Stimulated activated CD4-positive, alpha-beta T cell treated with anti-CD3 and anti-CD28 coated beads, Interleukin-1b, Interleukin-23, amount 100 ng/mL, for 1 hour (primary cell): ENCODE measurements at regions not wholly inside any gene's neighbourhood (a gene's known extent, or its start where the extent isn't known, plus 50 kb on each side); places are given as distances from the start of the nearest gene placed in this dataset.

Experiments
- DNase-seq, 2 donors: peaks; one replicate each; pipeline ENCODE4 v3.0.0-alpha.2; 2020; ENCODE audit warnings: low read depth in 2 of 2

DNA sequence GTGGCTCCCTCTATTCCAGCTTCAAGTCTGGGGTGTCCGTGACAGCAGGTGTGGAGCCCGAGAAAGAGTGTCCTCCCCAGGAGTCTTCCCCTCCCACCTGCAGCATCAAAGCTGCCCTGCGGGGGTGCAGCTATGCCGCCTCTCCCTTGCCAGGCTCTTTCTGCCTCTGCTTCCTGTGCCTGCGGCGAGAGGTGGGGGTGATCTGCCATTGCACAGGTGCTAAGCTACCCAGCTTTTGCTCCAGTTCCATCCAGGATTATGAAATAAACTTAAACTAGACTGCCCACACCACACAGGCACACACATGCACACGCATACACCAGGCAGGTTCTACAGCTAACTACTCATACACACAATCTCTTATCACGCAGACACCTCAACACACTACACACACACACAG, 104.7 kb upstream of the CLDN10 start:
- DNase-seq, result no peak

DNA sequence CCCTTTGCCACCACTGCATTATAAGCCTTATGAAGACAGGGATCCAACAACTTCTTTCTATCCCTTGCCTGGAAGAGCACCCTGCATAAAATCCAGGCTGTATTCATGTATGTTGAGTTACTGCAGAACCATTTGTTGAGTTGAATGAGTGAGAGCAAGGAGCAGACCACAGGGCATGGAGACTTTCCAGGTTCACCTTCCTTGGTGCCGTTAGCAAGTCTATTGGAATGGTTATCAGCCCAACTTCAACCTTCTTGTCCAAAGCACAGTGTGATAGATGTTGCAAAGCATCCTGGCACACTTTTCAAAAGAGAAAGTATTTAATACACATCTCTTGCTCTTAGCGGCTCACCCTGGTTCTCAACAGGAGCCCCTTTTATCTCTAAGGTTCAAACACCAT, 100.9 kb upstream of the CLDN10 start:
- DNase-seq, result no peak

DNA sequence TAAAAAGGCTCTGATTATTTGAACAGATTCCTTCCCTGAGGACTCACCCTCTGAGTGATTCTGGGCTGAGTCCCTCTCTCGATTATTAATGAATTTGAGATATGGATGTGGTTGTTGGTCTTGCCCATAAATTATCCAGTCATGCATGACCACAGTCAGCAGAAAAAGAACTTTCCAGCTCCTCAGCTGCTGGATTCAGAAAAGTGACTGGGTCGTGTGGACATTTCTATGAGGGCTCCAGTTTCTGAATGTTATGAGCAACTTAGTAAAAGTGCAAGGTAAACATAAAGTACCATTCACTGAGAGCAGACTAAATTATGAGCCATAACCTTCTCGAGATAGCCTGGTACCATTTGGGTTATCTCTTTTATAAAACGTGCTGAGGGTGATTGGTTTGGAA, 100.1 kb upstream of the CLDN10 start:
- no peak for DNase-seq

DNA sequence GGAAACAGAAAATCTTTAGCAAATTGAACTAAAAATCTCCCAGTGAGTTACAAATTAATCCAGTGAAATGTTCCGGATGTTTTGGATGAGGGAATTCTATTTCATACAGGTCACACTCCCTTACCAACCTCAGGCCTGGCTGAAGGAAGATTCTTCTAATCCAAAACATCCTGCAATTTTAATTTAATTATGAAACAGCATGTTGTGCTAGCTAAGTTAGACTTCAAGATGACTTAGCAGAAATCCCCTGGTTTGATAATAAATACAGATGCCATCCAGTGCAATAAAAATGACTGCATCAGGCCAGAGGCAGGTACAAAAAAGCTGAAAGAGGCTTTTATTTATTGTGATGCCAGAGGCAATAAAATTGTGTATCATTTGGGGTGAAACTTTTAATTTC, 96.7 kb upstream of the CLDN10 start:
- no peak for DNase-seq

DNA sequence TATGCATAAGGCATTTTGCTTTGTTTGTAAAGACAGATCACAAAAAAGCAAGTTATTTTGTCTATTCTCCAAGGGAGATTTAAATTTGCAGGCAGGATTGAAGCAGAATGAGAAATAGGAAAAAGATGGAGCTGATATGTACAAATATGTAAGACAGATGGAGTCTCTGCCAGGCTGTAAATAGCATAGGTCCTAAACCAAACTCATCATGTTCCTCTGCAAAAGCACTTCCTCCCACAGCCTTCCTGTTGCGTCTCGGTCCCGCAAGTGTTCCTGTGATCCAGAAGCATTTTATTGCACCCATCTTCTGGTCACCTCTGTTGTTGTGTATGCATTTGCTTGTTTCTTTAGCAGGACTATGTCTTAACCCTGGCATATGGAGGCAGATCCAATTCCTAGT, 95.7 kb upstream of the CLDN10 start:
- no peak for DNase-seq

DNA sequence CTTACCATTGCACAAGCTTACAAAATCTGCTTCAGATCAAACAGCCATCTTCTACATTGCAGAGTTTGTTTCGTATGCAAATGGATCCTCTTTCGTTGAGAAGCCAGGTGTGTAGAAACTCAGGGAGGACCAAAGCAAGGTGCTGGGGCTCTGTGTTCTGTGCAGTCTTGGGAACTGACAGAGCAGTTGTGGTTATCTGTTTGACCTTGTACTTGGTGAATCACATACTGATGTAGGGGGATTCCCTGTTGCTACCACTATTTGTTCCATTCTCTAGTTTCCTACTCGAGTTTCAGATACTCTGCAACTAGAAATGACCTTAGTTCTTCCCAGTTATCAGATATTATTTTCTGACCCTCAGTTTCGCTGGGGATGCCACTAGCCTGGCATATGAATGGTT, 95.2 kb upstream of the CLDN10 start:
- no peak for DNase-seq

DNA sequence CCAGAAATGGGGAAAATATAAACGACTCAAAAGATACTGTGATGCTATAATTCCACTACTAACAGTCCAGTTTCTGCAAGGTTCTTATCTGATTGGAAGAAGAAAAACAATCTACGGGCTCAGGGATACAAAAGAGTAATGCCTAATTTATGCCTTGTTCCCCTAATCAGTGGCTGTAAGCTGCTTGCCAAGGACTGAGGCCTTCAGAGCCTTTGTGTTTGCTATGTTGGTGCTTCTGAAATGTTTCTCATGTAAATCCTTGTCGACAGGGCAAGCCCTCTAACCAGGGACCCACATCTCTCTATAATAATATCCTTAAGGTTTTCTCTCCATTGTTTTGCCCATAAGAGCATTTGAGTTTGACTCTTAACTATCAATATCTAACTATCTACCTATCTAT, 89.7 kb upstream of the CLDN10 start:
- DNase-seq, result no peak

DNA sequence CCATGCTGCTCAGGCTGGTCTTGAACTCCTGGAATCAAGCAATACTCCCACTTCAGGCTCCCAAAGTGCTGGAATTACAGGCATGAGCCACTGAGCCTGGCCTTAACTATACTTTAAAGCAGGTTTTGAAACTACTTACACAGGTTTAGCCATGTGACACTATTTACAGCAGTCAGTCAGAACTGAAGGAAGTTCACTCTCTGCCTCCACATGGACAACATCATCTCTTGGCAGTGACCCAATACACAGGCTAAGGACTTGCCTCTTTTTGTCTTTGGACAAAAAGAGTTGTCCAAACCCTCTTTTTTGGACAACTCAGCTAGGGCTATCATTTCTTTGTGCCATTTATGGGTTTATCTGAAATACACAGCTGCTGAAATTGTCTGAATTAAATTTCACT, 89.0 kb upstream of the CLDN10 start:
- no peak for DNase-seq

DNA sequence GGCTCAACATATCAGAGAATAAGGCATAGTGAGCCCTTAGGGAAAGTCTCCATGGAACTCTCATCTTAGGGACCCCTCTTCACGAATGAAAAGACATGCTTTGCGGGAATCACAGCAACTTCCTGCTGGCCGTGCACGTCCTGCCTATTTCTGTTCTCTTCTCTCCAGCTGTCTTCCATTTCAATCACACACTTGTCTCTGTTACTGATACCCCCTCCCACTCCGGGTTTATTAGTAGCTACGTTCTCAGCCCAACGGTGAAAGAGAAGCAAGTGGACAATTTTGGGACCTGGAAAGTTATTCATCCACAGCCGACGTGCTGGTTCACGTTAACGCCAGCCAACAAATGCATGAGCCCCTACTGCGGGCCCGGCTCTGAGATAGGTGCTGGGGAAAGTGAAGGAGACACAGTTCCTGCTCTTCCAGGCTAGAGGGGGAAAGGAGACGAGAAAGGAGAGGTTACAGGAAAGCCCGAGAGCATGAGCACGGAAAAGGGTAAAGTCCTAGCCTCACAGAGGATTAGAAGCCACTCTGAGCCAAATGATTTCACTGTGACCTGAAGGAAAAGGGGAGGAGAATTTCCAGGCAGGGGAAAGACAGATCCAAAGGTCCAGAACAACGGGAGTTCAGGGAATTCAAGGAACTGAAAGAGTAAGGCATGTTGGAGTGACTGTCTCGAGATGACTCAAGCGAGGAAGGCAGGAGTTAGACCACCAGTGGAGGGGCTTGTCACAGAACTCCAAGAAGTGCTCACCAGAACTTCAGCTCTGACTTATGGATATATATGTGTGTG, 81.8 kb upstream of the CLDN10 start:
- no peak for DNase-seq

DNA sequence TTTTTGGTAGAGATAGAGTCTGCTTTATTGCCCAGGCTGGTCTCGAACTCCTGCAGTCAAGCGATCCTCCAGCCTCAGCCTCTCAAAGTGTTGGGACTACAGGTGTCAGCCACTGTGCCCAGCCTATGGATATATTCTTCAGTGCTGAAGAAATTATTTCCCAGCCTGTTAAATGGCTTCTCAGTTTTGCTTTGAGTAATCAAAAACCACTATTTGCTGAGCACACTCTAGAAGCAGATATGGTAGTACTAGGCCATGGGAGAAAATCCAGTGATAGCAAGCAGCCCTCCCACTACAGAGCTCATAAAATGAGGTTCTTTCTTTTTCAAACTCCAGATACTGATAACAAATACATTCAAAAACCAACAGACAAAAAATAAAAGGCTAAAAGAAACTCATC, 80.6 kb upstream of the CLDN10 start:
- no peak for DNase-seq

DNA sequence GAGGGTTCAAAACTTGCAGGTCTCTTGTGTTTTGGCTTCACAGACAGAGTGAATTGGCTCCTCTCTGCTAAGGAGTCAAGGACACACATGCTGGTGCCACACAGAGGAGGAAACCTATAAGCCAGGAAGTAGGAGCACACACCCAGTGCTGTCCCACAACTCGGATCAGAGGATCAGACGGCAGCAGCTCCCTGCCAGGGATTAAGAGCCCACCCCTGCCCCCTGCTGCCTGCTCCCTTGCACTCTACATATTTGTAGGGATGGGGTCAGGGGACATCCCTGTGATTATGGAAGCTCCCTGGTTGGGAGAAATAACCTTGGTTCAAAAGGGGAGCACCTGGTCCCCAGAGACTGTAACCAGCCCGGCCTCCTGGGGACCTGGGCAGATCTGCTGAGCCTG, 77.5 kb upstream of the CLDN10 start:
- DNase-seq, result no peak

DNA sequence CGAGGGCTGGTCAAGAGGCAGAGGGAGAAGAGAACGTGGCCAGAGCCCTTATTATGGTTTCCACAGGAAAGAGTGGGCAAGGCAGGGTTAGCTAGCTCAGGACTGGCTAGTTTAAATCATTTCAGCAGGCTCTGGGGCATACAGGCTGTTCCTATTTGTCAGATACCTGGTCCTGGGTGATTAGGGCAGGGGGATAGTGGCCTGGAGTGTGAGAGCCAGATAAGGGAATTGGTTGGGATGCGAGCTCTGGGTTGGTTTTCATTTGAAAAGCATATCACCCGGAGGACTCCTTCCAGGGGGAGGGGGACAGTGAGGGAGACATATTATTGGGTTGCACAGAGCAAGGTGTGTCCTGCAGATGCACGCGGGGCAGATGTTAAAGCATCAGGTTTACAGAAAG, 75.3 kb upstream of the CLDN10 start:
- DNase-seq, result no peak

DNA sequence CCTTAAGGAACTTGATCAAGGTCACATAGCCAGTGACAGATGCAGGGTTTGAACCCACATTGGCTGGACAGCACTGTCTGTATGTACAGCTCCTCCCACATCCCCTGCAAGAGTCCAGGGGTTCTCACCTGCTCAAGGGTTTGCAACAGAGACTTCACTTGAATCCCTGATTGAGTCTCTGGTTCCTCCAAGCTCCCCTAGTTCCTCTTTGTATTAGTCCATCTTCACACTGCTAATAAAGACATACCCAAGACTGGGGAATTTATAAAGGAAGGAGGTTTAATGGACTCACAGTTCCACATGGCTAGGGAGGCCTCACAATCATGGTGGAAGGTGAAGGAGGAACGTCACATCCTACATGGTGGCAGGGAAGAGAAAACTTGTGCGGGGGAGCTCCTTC, 72.8 kb upstream of the CLDN10 start:
- DNase-seq, result no peak

DNA sequence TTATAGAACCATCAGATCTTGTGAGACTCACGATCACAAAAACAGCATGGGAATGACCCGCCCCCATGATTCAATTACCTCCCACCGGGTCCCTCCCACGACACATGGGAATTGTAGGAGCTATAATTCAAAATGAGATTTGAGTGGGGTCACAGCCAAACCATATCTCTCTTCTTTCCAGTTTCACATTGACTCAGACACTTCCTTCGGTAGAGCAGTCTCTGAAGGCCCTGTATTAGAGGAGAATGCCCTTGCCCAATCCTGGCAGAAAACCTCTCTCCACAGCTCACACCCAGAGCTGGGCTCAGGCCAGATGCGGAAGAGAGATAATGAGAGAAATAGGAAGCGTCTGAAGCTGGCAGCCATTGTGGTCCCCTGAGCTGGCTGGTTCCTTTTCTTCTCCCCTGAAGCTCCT, 72.4 kb upstream of the CLDN10 start:
- DNase-seq, result no peak

DNA sequence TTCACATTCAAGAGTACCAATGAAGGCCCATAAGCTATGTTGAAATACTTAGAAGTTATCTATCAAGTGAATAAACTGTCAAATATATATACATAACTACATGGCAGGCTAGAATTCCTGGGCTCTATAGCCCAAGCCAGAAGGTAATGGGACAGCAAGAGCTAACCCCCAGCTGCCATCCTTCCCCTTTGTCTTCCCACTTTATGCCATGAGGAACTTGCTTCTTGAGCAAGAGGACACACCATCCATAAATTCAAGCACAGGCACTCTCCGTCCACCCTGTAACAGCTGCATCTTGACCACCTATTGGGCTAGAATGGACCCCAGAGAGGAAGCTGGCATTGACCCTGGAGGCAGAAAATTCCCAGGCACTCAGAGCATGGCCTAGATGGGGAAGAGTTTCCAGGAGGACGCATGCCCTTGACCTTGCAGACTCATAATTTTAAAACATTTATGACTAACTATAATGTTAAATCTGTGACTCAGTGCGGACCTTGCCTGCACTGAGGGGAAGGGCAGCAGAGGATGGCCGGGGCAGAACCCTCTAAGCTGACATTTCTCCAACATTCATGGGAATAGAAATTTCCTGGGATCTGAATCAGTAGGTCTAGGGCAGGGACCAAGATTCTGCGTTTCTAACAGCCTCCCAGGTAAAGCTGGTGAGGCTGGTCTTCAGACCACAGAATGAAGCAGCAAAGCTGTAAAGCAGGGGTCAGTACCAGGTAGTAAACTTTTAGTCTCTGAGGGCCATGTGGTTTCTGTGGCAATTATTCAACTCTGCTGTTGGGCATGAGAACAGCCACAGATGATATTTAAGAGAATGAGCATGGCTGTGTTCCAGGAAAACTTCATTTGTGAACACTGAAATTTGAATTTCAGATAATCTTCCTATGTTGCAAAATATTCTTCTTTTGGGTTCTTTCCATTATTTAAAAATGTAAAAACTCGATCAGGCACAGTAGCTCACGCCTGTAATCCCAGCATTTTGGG, 71.4 kb upstream of the CLDN10 start:
- no peak for DNase-seq

DNA sequence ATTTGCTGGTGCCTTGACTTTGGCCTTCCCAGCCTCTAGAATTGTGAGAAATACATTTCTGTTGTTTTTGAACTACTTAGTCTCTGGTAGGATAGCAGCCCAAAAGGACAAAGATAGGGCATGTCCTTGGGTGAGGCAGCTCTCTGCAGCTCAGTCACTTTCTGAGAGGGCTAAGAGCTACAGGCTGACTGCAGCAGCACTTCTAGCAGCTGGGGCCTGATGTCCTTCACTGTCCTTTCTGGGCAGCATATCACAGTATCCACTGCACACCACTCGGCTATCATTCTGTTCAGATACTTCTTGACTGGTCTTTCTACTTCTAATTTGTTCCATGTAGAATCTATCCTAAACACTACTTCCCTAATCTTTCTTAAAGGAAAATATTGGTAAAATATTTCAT, 68.5 kb upstream of the CLDN10 start:
- DNase-seq, result no peak

DNA sequence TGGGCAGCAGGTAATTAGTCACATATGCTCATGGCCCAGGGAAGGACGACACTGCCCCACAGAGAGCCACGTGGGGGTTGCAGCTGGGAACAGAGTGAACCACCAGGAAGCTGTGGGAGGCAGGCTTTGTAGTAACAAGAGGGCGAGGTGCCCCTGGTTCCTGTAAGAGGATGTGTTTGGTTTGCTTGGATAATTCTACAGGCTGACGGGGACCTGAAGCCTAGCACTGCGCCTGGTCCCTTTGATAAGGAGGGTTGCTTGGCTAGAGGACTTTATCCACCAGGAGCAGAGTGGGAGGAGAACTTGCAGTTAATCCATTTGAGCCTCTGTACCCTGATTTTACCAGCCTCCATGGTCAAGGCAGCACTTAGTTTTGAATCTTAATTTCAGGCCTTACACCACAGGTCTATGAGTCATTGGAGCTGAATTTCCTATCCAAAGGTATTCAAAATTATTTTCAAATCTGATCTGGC, 67.4 kb upstream of the CLDN10 start:
- no peak for DNase-seq

DNA sequence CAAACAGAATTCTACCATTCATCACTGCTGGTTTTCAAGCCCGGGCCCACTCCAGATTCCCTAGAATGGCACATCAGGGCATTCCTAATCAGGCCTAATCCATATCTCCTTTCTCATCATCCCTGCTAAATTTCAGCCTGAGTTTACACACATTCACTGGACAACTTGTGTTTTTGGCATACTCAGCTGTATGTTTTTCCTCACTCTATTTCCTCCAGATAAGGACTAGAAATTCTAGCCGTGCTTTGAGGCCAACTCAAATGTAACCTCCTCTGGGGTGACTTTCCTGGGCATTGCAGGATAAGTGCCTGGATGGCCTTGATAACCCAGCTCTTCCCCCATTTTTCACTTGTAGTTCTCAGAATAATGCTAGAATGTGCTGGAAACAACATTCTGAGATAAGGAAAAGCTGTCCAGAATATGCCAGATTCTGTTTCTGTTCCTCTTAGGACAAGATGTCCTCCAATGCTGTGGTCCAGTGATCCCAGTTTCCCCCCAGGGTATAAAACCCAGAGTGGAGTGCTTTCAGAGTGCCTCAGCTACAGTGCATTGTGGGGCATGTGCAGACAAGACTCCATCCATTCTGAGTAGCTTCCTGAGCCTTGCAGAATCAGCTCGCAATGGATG, 66.9 kb upstream of the CLDN10 start:
- DNase-seq, result no peak

DNA sequence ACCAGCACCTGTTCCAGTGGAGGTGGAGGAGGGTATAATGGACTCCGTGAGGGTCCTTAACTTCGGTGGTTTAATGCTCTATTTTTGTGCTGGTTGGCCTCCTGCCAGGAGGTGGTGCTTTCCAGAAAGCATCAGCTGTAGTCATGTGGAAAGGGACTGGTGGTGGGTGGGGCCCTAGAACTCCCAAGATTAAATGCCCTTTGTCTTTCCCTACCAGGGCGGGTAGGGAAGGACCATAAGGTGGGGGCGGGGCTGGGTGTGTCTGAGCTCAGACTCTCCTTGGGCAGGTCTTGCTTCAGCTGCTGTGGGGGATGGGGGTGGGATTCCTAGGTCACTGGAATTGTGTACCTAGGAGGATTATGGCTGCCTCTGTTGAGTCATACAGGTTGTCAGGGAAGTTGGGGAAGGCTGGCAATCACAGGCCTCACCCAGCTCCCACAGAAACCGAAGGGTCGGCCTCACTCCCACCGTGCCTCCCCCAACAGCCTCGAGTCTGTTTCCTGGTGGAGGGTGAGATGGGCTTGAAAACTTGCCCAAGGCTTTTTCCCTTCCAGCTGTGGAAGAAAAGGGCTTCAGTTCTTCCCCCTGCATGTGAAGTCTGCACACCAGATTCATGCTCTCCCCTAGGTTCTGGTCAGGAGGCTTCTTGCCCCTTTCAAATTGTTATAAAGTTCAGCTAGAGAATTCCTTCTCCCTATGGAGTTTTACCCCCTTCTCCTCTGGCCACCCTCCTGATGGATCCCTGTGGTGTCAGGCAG, 60.3 kb upstream of the CLDN10 start:
- no peak for DNase-seq

DNA sequence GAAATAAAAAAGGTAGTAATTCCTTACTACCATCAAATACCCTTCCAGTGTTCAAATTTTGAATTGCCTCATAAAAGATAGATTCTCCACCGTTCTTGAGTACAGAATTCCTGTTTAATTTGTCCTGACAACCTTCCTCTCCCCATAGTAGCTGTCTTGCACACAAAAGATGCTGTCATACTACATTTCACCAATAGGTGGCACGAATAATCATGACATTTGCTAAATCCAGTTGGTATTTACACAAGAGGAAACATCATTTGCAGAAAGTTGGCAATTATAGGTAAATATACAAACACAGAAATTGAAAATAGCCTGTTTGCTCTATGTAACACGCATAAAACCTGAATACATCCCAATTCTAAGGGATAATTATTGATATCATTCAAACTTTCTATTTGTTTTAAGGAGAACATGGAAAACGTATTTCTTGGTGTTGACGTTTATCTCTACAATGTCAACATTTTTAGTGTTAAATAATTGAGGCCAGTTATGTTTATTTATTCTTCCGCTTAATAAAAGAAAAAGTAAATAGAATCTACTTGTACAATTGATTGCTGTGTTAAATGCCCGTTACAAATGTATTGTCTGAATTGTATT, 58.3 kb upstream of the CLDN10 start:
- no peak for DNase-seq

DNA sequence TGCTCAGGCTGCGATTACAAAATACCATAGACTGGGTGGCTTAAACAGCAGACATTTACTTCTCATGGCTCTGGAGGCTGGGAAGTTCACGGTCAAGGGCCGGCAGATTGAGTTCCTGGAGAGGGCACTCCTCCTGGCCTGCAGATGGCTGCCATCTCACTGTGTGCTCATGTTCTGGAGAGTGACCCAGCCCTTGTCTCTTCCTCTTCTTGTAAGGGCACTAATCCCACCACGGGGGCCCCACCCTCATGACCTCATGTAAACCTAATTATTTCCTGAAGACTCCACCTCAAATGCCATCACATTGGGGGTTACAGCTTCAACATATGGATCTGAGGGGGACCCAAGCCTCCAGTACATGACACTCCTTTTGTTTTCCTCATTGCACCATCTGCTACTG, 56.0 kb upstream of the CLDN10 start:
- DNase-seq, result no peak
